A549 (cell line): ENCODE measurements at regions not wholly inside any gene's neighbourhood (a gene's known extent, or its start where the extent isn't known, plus 50 kb on each side); places are given as distances from the start of the nearest gene placed in this dataset.

Experiments
- ATAC-seq, 2 experiments: fragments of 200-7000 bp in 1 of 2; fragments of >200 bp in 1 of 2; cut with Nextera tagmentation in 1 of 2; cut with Tn5 transposase in 1 of 2; 3 replicates each; pipeline versions ENCODE4 v1.8.0 to v1.9.1; 2018 to 2020; ENCODE audit warnings: mild to moderate bottlenecking in 1 of 2, moderate library complexity in 1 of 2
- CTCF ChIA-PET: fragments of 300-600 bp; sonication (Branson Sonifier 250); formaldehyde crosslinking; extraction: SDS; loops from one replicate; lab custom pipeline; 2021; ENCODE audit warnings: antibody characterized with exemption, inconsistent platforms; lab: Yijun Ruan, JAX
- POLR2A ChIA-PET: fragments of 350-600 bp; formaldehyde crosslinking; extraction: SDS; loops from one replicate; lab custom pipeline; 2021; ENCODE audit warnings: antibody characterized with exemption, inconsistent platforms; lab: Yijun Ruan, JAX
- DNase-seq, 2 experiments: peaks; one replicate each; pipeline versions ENCODE4 v3.0.0 to v3.0.0-alpha.2; 2011 to 2016; ENCODE audit warnings: low read depth in 1 of 2, low spot score in 1 of 2
- FAIRE-seq: peaks from 2 replicates; lab custom pipeline; 2011; peaks lifted over from hg19 to GRCh38; lab: Jason Lieb, UNC
- H3K27ac ChIP-seq, 2 experiments: fragments of >200 bp; sonication (Bioruptor Twin); formaldehyde crosslinking; 3 replicates each; pipeline ENCODE4 v1.5.1; 2016 to 2017
- H3K4me1 ChIP-seq: fragments of >200 bp; sonication (Bioruptor Twin); formaldehyde crosslinking; 3 replicates; pipeline ENCODE4 v1.6.1; 2016
- H3K4me2 ChIP-seq: fragments of >200 bp; sonication (Bioruptor Twin); formaldehyde crosslinking; 3 replicates; pipeline ENCODE4 v1.6.1; 2016
- H3K4me3 ChIP-seq: fragments of >200 bp; sonication (Bioruptor Twin); formaldehyde crosslinking; 3 replicates; pipeline ENCODE4 v1.5.1; 2016
- H3K9me3 ChIP-seq: fragments of >200 bp; sonication (Bioruptor Twin); formaldehyde crosslinking; 3 replicates; pipeline ENCODE4 v1.6.1; 2016
- ATOH8 ChIP-seq: fragments of 250-450 bp; sonication (Bioruptor Pico); IDR thresholded peaks from 2 replicates; pipeline ENCODE4 v1.5.0; 2020; ENCODE audit warnings: low read depth, mild to moderate bottlenecking, moderate library complexity
- BCL3 ChIP-seq: fragments of >200 bp; sonication (Bioruptor Twin); formaldehyde crosslinking; IDR thresholded peaks from 3 replicates; pipeline ENCODE4 v1.6.1; 2016
- CEBPB ChIP-seq, 2 experiments: fragments of >200 bp in 1 of 2; sonication (Bioruptor Twin) in 1 of 2; formaldehyde crosslinking in 1 of 2; IDR thresholded peaks; 2 replicates each; pipeline ENCODE4 v1.6.1; 2012 to 2016
- CHD2 ChIP-seq: fragments of 150-350 bp; IDR thresholded peaks from 2 replicates; pipeline ENCODE4 v1.6.1; 2014; ENCODE audit warnings: low read length; ENCODE audit not compliant: partially characterized antibody
- CHD4 ChIP-seq: fragments of 200-600 bp; sonication (generic); IDR thresholded peaks from 2 replicates; pipeline ENCODE4 v1.6.1; 2016; ENCODE audit warnings: antibody characterized with exemption, mild to moderate bottlenecking, borderline replicate concordance
- HDAC2 ChIP-seq: fragments of 200-600 bp; sonication (generic); IDR thresholded peaks from 2 replicates; pipeline ENCODE4 v1.6.1; 2016
- HES2 ChIP-seq: fragments of >200 bp; sonication (Bioruptor Twin); formaldehyde crosslinking; IDR thresholded peaks from 2 replicates; pipeline ENCODE4 v1.6.1; 2016
- HMGXB4 ChIP-seq: fragments of 250-450 bp; sonication (Bioruptor Pico); IDR thresholded peaks from 2 replicates; pipeline ENCODE4 v1.5.0; 2021; ENCODE audit warnings: mild to moderate bottlenecking, moderate library complexity, borderline replicate concordance
- KDM5A ChIP-seq: fragments of 200-600 bp; sonication (generic); IDR thresholded peaks from 2 replicates; pipeline ENCODE4 v1.6.1; 2016; ENCODE audit warnings: antibody characterized with exemption, mild to moderate bottlenecking
- MAX ChIP-seq: IDR thresholded peaks from 2 replicates; pipeline ENCODE4 v1.6.1; 2012
- NFE2L2 ChIP-seq: fragments of 150-350 bp; conservative IDR thresholded peaks from 2 replicates; pipeline ENCODE4 v1.6.1; 2014; ENCODE audit warnings: low read length
- NR3C1 ChIP-seq: fragments of >200 bp; sonication (Bioruptor Twin); formaldehyde crosslinking; IDR thresholded peaks from 3 replicates; pipeline ENCODE4 v1.6.1; 2017
- PBX3 ChIP-seq: IDR thresholded peaks from 2 replicates; pipeline ENCODE4 v1.6.1; 2012
- RCOR1 ChIP-seq: fragments of 150-350 bp; IDR thresholded peaks from 2 replicates; pipeline ENCODE4 v1.6.1; 2014; ENCODE audit warnings: antibody characterized with exemption, low read length, low read depth
- RNF2 ChIP-seq: fragments of 200-600 bp; sonication (generic); IDR thresholded peaks from 2 replicates; pipeline ENCODE4 v1.6.1; 2016; ENCODE audit warnings: low read depth, mild to moderate bottlenecking, antibody characterized with exemption, moderate library complexity, borderline replicate concordance
- SMC3 ChIP-seq: fragments of >200 bp; sonication (Bioruptor Twin); formaldehyde crosslinking; IDR thresholded peaks from 3 replicates; pipeline ENCODE4 v1.6.1; 2018; ENCODE audit warnings: inconsistent platforms
- TP53 ChIP-seq: fragments of 250-450 bp; sonication (Bioruptor Pico); IDR thresholded peaks from 2 replicates; pipeline ENCODE4 v1.5.0; 2021; ENCODE audit warnings: mild to moderate bottlenecking, moderate library complexity
- WGBS: methylation state at CpG from one replicate; pipeline ENCODE4 v1.1.6; 2017; ENCODE audit errors: missing lambda C conversion rate; 5-methylcytosine and 5-hydroxymethylcytosine counted together

- TF ChIP-seq CHD2, result no peak
These were observed 271.2 kb upstream of the FAR2 start (continued) for GRCh38 chr12:28877854-28878253.

GRCh38 chr12:28878629-28879028 lies 270.4 kb upstream of the FAR2 start:
- 0% methylated on average over 2 of the region's 2 CpGs for WGBS
- Histone ChIP-seq H3K4me2 (no peak overlapping the region), H3K27ac (no peak overlapping the region), H3K4me3 (no peak overlapping the region), H3K9me3 (no peaks in the 10 kb centered on the region), H3K4me1 (no peaks in the 10 kb centered on the region)
- CTCF ChIA-PET, result interaction anchor here (0.8 kb wide), 1 partner anchor 10 kb away, joined by 3 read pairs; no protein-coding TSS in a partner anchor
- no peak for TF ChIP-seq BCL3
- TF ChIP-seq RNF2, result no peak
- no peak for TF ChIP-seq RCOR1
- no peak for TF ChIP-seq PBX3
- no peak for TF ChIP-seq HMGXB4 (CRISPR knock-in tag)
- no peak for TF ChIP-seq NFE2L2
- no peak for TF ChIP-seq KDM5A
- no peak for TF ChIP-seq SMC3
- TF ChIP-seq CHD4, result no peak
- no peak for TF ChIP-seq TP53 (CRISPR knock-in tag)
- no peak for TF ChIP-seq HDAC2
- TF ChIP-seq MAX, result no peak
- TF ChIP-seq CEBPB (IDR thresholded peaks at IDR 0.05), result no peak
- TF ChIP-seq HES2, result no peak
- POLR2A ChIA-PET, result no interaction called here
- no peak for ATAC-seq
- FAIRE-seq, result no peak
- DNase-seq, result no peak

GRCh38 chr12:28879379-28879778 lies 269.7 kb upstream of the FAR2 start:
- POLR2A ChIA-PET, result no interaction called here
- H3K4me2 ChIP-seq, result no peak overlapping the region
- CTCF ChIA-PET, result interaction anchor here (0.7 kb wide), 1 partner anchor 709 kb away, joined by 4 read pairs; no protein-coding TSS in a partner anchor
- no peak overlapping the region for H3K4me3 ChIP-seq
- TF ChIP-seq ATOH8 (no peak), NR3C1 (no peak), BCL3 (no peak)
- H3K27ac ChIP-seq, result no peak overlapping the region
- ATAC-seq, result no peak
- no peaks in the 10 kb centered on the region for H3K9me3 ChIP-seq
- no peak for FAIRE-seq
- DNase-seq, result no peak
- H3K4me1 ChIP-seq, result no peaks in the 10 kb centered on the region
- WGBS, result 4% methylated on average over 2 of the region's 2 CpGs
